ENCODE measurements at regions not wholly inside any gene's neighbourhood (a gene's known extent, or its start where the extent isn't known, plus 50 kb on each side); places are given as distances from the start of the nearest gene placed in this dataset.

DNA sequence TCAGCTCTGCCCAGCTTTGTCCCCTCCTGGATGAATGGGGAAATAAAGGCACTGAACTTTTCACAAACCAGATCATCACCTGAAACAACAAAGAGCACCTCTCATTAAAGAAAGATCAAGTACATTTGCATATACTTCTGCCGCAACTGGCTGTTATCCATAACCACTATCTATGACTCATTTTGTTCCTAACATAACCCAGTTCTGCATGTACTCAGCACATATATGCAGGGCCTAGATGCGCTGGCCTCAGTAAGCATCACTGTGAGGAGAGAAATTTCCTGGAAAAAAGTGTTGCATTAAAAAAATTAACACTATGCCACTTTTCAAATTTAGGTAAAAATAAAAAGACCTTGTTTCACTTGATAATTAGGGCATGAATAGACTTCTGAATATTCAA lies 1718.4 kb downstream of the TP53TG3F start:
- no peaks in the 10 kb centered on the region for H3K27me3 Mint-ChIP-seq
- no peak for TF ChIP-seq EZH2 (IDR thresholded peaks at IDR 0.05; ENCODE audit: borderline replicate concordance, insufficient read depth, low read depth, low read length, poor library complexity, severe bottlenecking)
- TF ChIP-seq, protein P1, sequence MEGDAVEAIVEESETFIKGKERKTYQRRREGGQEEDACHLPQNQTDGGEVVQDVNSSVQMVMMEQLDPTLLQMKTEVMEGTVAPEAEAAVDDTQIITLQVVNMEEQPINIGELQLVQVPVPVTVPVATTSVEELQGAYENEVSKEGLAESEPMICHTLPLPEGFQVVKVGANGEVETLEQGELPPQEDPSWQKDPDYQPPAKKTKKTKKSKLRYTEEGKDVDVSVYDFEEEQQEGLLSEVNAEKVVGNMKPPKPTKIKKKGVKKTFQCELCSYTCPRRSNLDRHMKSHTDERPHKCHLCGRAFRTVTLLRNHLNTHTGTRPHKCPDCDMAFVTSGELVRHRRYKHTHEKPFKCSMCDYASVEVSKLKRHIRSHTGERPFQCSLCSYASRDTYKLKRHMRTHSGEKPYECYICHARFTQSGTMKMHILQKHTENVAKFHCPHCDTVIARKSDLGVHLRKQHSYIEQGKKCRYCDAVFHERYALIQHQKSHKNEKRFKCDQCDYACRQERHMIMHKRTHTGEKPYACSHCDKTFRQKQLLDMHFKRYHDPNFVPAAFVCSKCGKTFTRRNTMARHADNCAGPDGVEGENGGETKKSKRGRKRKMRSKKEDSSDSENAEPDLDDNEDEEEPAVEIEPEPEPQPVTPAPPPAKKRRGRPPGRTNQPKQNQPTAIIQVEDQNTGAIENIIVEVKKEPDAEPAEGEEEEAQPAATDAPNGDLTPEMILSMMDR (IDR thresholded peaks at IDR 0.05), result no peak
- H3K4me1 Mint-ChIP-seq, result no peaks in the 10 kb centered on the region
- WGBS (ENCODE audit: insufficient coverage), result no CpG with 5 or more reads among the region's 2 CpGs
- ChIA-PET POLR2A (no interaction called here), CTCF (no interaction called here)
- H3K4me3 Mint-ChIP-seq, result no peak overlapping the region
- H3K4me2 ChIP-seq (replicated peaks; ENCODE audit: low read depth, low read length, poor library complexity, severe bottlenecking), result no peak overlapping the region
- no peaks in the 10 kb centered on the region for H3K36me3 ChIP-seq (replicated peaks in 1 of 2; ENCODE audit: control extremely low read depth in 1 of 2, control insufficient read depth in 1 of 2, extremely low read depth in 1 of 2, insufficient read depth in 2 of 2, low read length in 1 of 2)
- DNase-seq (no peak), ATAC-seq (ENCODE audit: low read depth) (no peak)
- H3K9ac ChIP-seq (ENCODE audit: low read length), result no peak overlapping the region
- no peak overlapping the region for H2AFZ ChIP-seq (ENCODE audit: insufficient read depth, low read depth, low read length, poor library complexity, severe bottlenecking)
- no peaks in the 10 kb centered on the region for H3K79me2 ChIP-seq (ENCODE audit: control insufficient read depth, insufficient read depth, low read length)
- H3K27ac ChIP-seq (ENCODE audit: low read length in 2 of 2), result no peak overlapping the region
- no peaks in the 10 kb centered on the region for H3K4me1 ChIP-seq (ENCODE audit: control insufficient read depth in 2 of 2, insufficient read depth in 2 of 2, low read length in 2 of 2)
- H3K9me3 Mint-ChIP-seq (ENCODE audit: insufficient read depth), result peaks cover 4% of the 10 kb centered on the region
- intact Hi-C loops (cut with micrococcal nuclease), result no loop called here
- H4K20me1 ChIP-seq (ENCODE audit: control insufficient read depth, insufficient read depth, low read length, poor library complexity, severe bottlenecking), result no peaks in the 10 kb centered on the region
- no peaks in the 10 kb centered on the region for H3K27me3 ChIP-seq (replicated peaks in 1 of 4; ENCODE audit: control extremely low read depth in 1 of 4, control insufficient read depth in 3 of 4, insufficient read depth in 4 of 4, low read length in 3 of 4)
- no peak overlapping the region for H3K27ac Mint-ChIP-seq
- H3K9me3 ChIP-seq (ENCODE audit: control extremely low read depth in 1 of 3, control insufficient read depth in 2 of 3, insufficient read depth in 1 of 3, low read length in 2 of 3), result peaks cover 0 to 48% (median 0%) of the 10 kb centered on the region in 3 donors
- no peak overlapping the region for H3K4me3 ChIP-seq (ENCODE audit: control extremely low read depth in 1 of 5, extremely low read depth in 1 of 5, insufficient read depth in 1 of 5, low read depth in 2 of 5, low read length in 4 of 5)

DNA sequence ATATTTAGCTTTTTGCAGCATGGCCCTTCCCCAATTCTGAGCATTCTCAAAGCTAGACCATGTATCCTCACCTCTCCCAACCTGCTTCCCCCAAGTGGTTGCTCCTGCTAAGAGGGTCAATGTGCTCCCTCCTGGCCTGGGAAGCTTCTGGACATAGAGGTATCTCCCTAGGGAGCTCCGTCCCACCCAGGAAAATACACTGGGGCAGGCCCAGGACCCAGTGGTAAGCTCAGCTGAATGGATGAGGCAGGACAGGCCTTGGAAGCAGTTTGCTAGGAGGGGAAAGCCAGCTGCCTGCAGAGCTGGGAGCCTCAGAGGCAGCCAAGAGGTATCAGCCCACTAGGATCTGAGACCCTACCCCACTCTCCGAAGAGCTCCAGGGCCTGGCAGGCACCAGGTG lies 1721.6 kb downstream of the TP53TG3F start:
- H3K4me1 ChIP-seq (ENCODE audit: control insufficient read depth in 2 of 2, insufficient read depth in 2 of 2, low read length in 2 of 2), result no peaks in the 10 kb centered on the region
- H3K4me3 ChIP-seq (ENCODE audit: control extremely low read depth in 1 of 5, extremely low read depth in 1 of 5, insufficient read depth in 1 of 5, low read depth in 2 of 5, low read length in 4 of 5), result no peak overlapping the region
- 66% methylated on average over 2 of the region's 2 CpGs for WGBS (ENCODE audit: insufficient coverage)
- H3K79me2 ChIP-seq (ENCODE audit: control insufficient read depth, insufficient read depth, low read length), result no peaks in the 10 kb centered on the region
- H3K36me3 ChIP-seq (replicated peaks in 1 of 2; ENCODE audit: control extremely low read depth in 1 of 2, control insufficient read depth in 1 of 2, extremely low read depth in 1 of 2, insufficient read depth in 2 of 2, low read length in 1 of 2), result no peaks in the 10 kb centered on the region
- no peak overlapping the region for H3K27ac Mint-ChIP-seq
- ATAC-seq (ENCODE audit: low read depth) (no peak), DNase-seq (no peak)
- ChIA-PET POLR2A (no interaction called here), CTCF (no interaction called here)
- no peak overlapping the region for H3K4me3 Mint-ChIP-seq
- no peaks in the 10 kb centered on the region for H4K20me1 ChIP-seq (ENCODE audit: control insufficient read depth, insufficient read depth, low read length, poor library complexity, severe bottlenecking)
- TF ChIP-seq, protein P1 (IDR thresholded peaks at IDR 0.05), result no peak
- no peak for TF ChIP-seq EZH2 (IDR thresholded peaks at IDR 0.05; ENCODE audit: borderline replicate concordance, insufficient read depth, low read depth, low read length, poor library complexity, severe bottlenecking)
- no peak overlapping the region for H3K9ac ChIP-seq (ENCODE audit: low read length)
- no peaks in the 10 kb centered on the region for H3K27me3 Mint-ChIP-seq
- no peaks in the 10 kb centered on the region for H3K4me1 Mint-ChIP-seq
- H3K9me3 Mint-ChIP-seq (ENCODE audit: insufficient read depth), result peaks cover 4% of the 10 kb centered on the region
- H3K9me3 ChIP-seq (ENCODE audit: control extremely low read depth in 1 of 3, control insufficient read depth in 2 of 3, insufficient read depth in 1 of 3, low read length in 2 of 3), result peaks cover 0 to 56% (median 0%) of the 10 kb centered on the region in 3 donors
- no peak overlapping the region for H3K27ac ChIP-seq (ENCODE audit: low read length in 2 of 2)
- no peak overlapping the region for H2AFZ ChIP-seq (ENCODE audit: insufficient read depth, low read depth, low read length, poor library complexity, severe bottlenecking)
- H3K4me2 ChIP-seq (replicated peaks; ENCODE audit: low read depth, low read length, poor library complexity, severe bottlenecking), result no peak overlapping the region
- intact Hi-C loops (cut with micrococcal nuclease), result no loop called here
- no peaks in the 10 kb centered on the region for H3K27me3 ChIP-seq (replicated peaks in 1 of 4; ENCODE audit: control extremely low read depth in 1 of 4, control insufficient read depth in 3 of 4, insufficient read depth in 4 of 4, low read length in 3 of 4)

Data from B cell (primary cell).